IPS DF 19.7 (cell line): ENCODE measurements at regions not wholly inside any gene's neighbourhood (a gene's known extent, or its start where the extent isn't known, plus 50 kb on each side); places are given as distances from the start of the nearest gene placed in this dataset.
"Not testable (repeated sequence)": the region's sequence is repeated elsewhere in the genome, so short reads cannot be mapped to it uniquely, and the experiment has no call there.

Experiments
- DNase-seq: peaks from one replicate; pipeline ENCODE4 v3.0.0-alpha.2; 2013; ENCODE audit warnings: low read depth, low spot score

- DNase-seq = no peak
Observed at GRCh38 chr12:72723732-72724131, 451.6 kb downstream of the TRHDE start.

- no peak for DNase-seq
Observed at GRCh38 chr12:72729451-72730010, 457.4 kb downstream of the TRHDE start.

GRCh38 chr12:72734581-72734980 is 462.4 kb downstream of the TRHDE start:
- DNase-seq = no peak

- DNase-seq = no peak
Observed at GRCh38 chr12:72738811-72739210, 466.6 kb downstream of the TRHDE start.

GRCh38 chr12:72740064-72740463 is 467.9 kb downstream of the TRHDE start:
- DNase-seq = no peak

- DNase-seq = no peak
Observed at GRCh38 chr12:72742568-72742967, 470.4 kb downstream of the TRHDE start.

- no peak for DNase-seq
Observed at GRCh38 chr12:72746048-72746447, 473.9 kb downstream of the TRHDE start.

GRCh38 chr12:72747111-72747849 is 475.1 kb downstream of the TRHDE start:
- DNase-seq = no peak

GRCh38 chr12:72748971-72749370 is 476.8 kb downstream of the TRHDE start:
- DNase-seq = no peak

- DNase-seq = no peak
Observed at GRCh38 chr12:72753571-72753970, 481.4 kb downstream of the TRHDE start.

- not testable (repeated sequence) for DNase-seq
Observed at GRCh38 chr12:72754026-72754425, 481.9 kb downstream of the TRHDE start.

GRCh38 chr12:72766517-72766916 is 494.3 kb downstream of the TRHDE start:
- no peak for DNase-seq

GRCh38 chr12:72774023-72774422 is 501.9 kb downstream of the TRHDE start:
- no peak for DNase-seq

- no peak for DNase-seq
Observed at GRCh38 chr12:72777806-72778205, 505.6 kb downstream of the TRHDE start.

- no peak for DNase-seq
Observed at GRCh38 chr12:72790273-72790672, 518.1 kb downstream of the TRHDE start.

- DNase-seq = no peak
Observed at GRCh38 chr12:72792889-72793288, 520.7 kb downstream of the TRHDE start.

- no peak for DNase-seq
Observed at GRCh38 chr12:72793796-72794195, 521.6 kb downstream of the TRHDE start.

- no peak for DNase-seq
Observed at GRCh38 chr12:72815421-72815820, 543.3 kb downstream of the TRHDE start.

- DNase-seq = no peak
Observed at GRCh38 chr12:72828662-72829324, 556.6 kb downstream of the TRHDE start.

GRCh38 chr12:72829838-72830237 is 557.7 kb downstream of the TRHDE start:
- DNase-seq = no peak

- DNase-seq = no peak
Observed at GRCh38 chr12:72832024-72832423, 559.9 kb downstream of the TRHDE start.

- DNase-seq = no peak
Observed at GRCh38 chr12:72836194-72836593, 564.0 kb downstream of the TRHDE start.

- no peak for DNase-seq
Observed at GRCh38 chr12:72839696-72840095, 567.5 kb downstream of the TRHDE start.
